Fibroblast of lung (primary cell): ENCODE measurements at regions not wholly inside any gene's neighbourhood (a gene's known extent, or its start where the extent isn't known, plus 50 kb on each side); places are given as distances from the start of the nearest gene placed in this dataset.

Experiments
- DNase-seq, 2 donors: peaks; one replicate each; pipeline versions ENCODE4 v3.0.0 to v3.0.0-alpha.2; 2010; ENCODE audit warnings: low read depth in 2 of 2
- H2AFZ ChIP-seq: 2 replicates; pipeline ENCODE4 v1.5.1; 2012; ENCODE audit warnings: low read length, control low read depth, inconsistent platforms
- H3K27ac ChIP-seq: 2 replicates; pipeline ENCODE4 v1.5.1; 2011; ENCODE audit warnings: low read length, control low read depth; ENCODE audit not compliant: insufficient read depth
- H3K27me3 ChIP-seq: 2 replicates; pipeline ENCODE4 v1.5.1; 2011; ENCODE audit warnings: mild to moderate bottlenecking, low read length; ENCODE audit not compliant: control insufficient read depth, insufficient read depth
- H3K36me3 ChIP-seq: 2 replicates; pipeline ENCODE4 v1.5.1; 2011; ENCODE audit warnings: low read length; ENCODE audit not compliant: control insufficient read depth, insufficient read depth
- H3K4me1 ChIP-seq: 2 replicates; pipeline ENCODE4 v1.5.1; 2011; ENCODE audit warnings: low read length; ENCODE audit not compliant: control insufficient read depth, insufficient read depth; ENCODE audit errors: extremely low read depth
- H3K4me2 ChIP-seq: 2 replicates; pipeline ENCODE4 v1.5.1; 2011; ENCODE audit warnings: low read length, control low read depth; ENCODE audit not compliant: insufficient read depth; ENCODE audit errors: extremely low read depth
- H3K4me3 ChIP-seq, 4 experiments: fragments of 200-600 bp in 1 of 4; sonication (generic) in 1 of 4; replicated peaks in 1 of 4; 2 replicates each; pipeline ENCODE4 v1.5.1; 2011 to 2016; ENCODE audit warnings: low read length in 4 of 4, low read depth in 3 of 4, mild to moderate bottlenecking in 3 of 4, control low read depth in 2 of 4, inconsistent platforms in 1 of 4, mixed read lengths in 1 of 4; ENCODE audit not compliant: insufficient read depth in 1 of 4; ENCODE audit errors: control extremely low read depth in 1 of 4
- H3K79me2 ChIP-seq: 2 replicates; pipeline ENCODE4 v1.5.1; 2012; ENCODE audit warnings: mild to moderate bottlenecking, low read length, inconsistent platforms; ENCODE audit not compliant: control insufficient read depth, insufficient read depth
- H3K9ac ChIP-seq: 2 replicates; pipeline ENCODE4 v1.5.1; 2011; ENCODE audit warnings: mild to moderate bottlenecking, low read length, control low read depth; ENCODE audit not compliant: insufficient read depth
- H3K9me3 ChIP-seq: 2 replicates; pipeline ENCODE4 v1.5.1; 2012; ENCODE audit warnings: low read depth, low read length; ENCODE audit not compliant: control insufficient read depth, insufficient read depth
- H4K20me1 ChIP-seq: 2 replicates; pipeline ENCODE4 v1.5.1; 2011; ENCODE audit warnings: low read length; ENCODE audit not compliant: control insufficient read depth, insufficient read depth; ENCODE audit errors: extremely low read depth
- EZH2 ChIP-seq: IDR thresholded peaks from 2 replicates; pipeline ENCODE4 v1.5.1; 2012; ENCODE audit warnings: low read length, control low read depth, mild to moderate bottlenecking; ENCODE audit errors: missing control alignments
- TF ChIP-seq, protein P1 (sequence below), 2 donors: IDR thresholded peaks in 1 of 2; conservative IDR thresholded peaks in 1 of 2; 1 replicate in 1 of 2; 2 replicates in 1 of 2; pipeline ENCODE4 v1.5.1; 2011 to 2012; ENCODE audit warnings: low read length in 2 of 2, control low read depth in 1 of 2, inconsistent platforms in 1 of 2, low read depth in 1 of 2, mild to moderate bottlenecking in 1 of 2

DNA sequence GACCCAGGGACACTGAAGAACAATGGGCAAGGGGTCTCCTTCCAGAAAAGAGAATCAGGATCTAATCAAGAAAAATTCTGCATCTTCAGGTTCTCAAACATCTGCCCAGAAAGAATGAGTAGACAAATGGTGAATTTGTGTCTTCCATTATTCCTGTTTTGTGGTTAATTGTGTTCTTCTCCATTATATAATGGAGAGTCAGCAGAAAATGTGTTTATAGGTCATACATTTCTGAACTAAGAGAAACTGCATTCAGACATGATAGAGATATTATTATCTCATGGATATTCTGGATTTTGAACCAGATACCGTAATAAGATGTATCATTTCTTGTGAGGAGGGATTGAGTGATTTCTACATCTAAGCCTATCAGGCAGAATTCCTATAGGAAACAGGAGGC, 581.7 kb upstream of the JAG1 start:
- TF ChIP-seq, protein P1, sequence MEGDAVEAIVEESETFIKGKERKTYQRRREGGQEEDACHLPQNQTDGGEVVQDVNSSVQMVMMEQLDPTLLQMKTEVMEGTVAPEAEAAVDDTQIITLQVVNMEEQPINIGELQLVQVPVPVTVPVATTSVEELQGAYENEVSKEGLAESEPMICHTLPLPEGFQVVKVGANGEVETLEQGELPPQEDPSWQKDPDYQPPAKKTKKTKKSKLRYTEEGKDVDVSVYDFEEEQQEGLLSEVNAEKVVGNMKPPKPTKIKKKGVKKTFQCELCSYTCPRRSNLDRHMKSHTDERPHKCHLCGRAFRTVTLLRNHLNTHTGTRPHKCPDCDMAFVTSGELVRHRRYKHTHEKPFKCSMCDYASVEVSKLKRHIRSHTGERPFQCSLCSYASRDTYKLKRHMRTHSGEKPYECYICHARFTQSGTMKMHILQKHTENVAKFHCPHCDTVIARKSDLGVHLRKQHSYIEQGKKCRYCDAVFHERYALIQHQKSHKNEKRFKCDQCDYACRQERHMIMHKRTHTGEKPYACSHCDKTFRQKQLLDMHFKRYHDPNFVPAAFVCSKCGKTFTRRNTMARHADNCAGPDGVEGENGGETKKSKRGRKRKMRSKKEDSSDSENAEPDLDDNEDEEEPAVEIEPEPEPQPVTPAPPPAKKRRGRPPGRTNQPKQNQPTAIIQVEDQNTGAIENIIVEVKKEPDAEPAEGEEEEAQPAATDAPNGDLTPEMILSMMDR (conservative IDR thresholded peaks at IDR 0.05 in 1 of 2, IDR thresholded peaks at IDR 0.05 in 1 of 2; ENCODE audit: low read depth in 1 of 2, low read length in 2 of 2) = no peak
- TF ChIP-seq EZH2 = no peak
- Histone ChIP-seq H3K27ac (no peak overlapping the region), H3K36me3 (no peaks in the 10 kb centered on the region), H3K4me3 (no peak overlapping the region), H4K20me1 (no peaks in the 10 kb centered on the region), H3K9ac (no peak overlapping the region), H3K9me3 (no peaks in the 10 kb centered on the region), H3K4me1 (no peaks in the 10 kb centered on the region), H3K4me2 (no peak overlapping the region), H3K27me3 (no peaks in the 10 kb centered on the region), H3K79me2 (no peaks in the 10 kb centered on the region), H2AFZ (no peak overlapping the region)
- DNase-seq = no peak

DNA sequence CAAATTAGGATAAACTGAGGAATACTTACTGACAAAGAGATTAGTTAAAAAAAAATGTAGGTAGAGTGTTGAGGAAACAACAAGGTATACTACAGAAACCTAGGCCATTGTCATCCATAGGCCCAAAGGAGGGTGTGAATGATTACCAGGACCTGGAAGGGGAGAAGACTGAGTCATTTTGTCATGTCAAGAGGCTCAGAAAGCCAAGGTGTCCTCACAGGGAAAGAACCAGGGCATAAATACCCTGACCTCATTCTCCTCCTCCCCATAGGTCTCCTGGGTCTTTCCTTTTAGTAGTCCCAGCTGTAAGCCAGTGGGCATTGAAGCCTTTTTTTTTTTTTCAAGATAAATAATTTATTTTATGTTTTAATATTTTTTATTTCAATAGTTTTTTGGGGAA, 582.1 kb upstream of the JAG1 start:
- H3K36me3 ChIP-seq = no peaks in the 10 kb centered on the region
- H3K9ac ChIP-seq = no peak overlapping the region
- H3K27ac ChIP-seq = no peak overlapping the region
- H3K79me2 ChIP-seq = no peaks in the 10 kb centered on the region
- TF ChIP-seq, protein P1 (conservative IDR thresholded peaks at IDR 0.05 in 1 of 2, IDR thresholded peaks at IDR 0.05 in 1 of 2; ENCODE audit: low read depth in 1 of 2, low read length in 2 of 2) = no peak
- no peak for TF ChIP-seq EZH2
- H3K9me3 ChIP-seq = no peaks in the 10 kb centered on the region
- H2AFZ ChIP-seq = no peak overlapping the region
- no peak overlapping the region for H3K4me2 ChIP-seq
- H3K4me1 ChIP-seq = no peaks in the 10 kb centered on the region
- no peaks in the 10 kb centered on the region for H3K27me3 ChIP-seq
- H4K20me1 ChIP-seq = no peaks in the 10 kb centered on the region
- no peak overlapping the region for H3K4me3 ChIP-seq
- DNase-seq = no peak

GRCh38 chr20:11260611-11261010, 586.8 kb upstream of the JAG1 start:
- Histone ChIP-seq H3K9ac (no peak overlapping the region), H3K36me3 (no peaks in the 10 kb centered on the region), H3K27ac (no peak overlapping the region), H3K9me3 (no peaks in the 10 kb centered on the region), H2AFZ (no peak overlapping the region), H3K4me3 (no peak overlapping the region), H4K20me1 (no peaks in the 10 kb centered on the region), H3K4me2 (no peak overlapping the region), H3K79me2 (no peaks in the 10 kb centered on the region), H3K4me1 (peaks cover 2% of the 10 kb centered on the region), H3K27me3 (no peaks in the 10 kb centered on the region)
- peak in 1 of 2 donors; percentile 92 for DNase-seq
- TF ChIP-seq, protein P1 (conservative IDR thresholded peaks at IDR 0.05 in 1 of 2, IDR thresholded peaks at IDR 0.05 in 1 of 2; ENCODE audit: low read depth in 1 of 2, low read length in 2 of 2) = no peak
- TF ChIP-seq EZH2 = no peak
